ENCODE measurements at regions not wholly inside any gene's neighbourhood (a gene's known extent, or its start where the extent isn't known, plus 50 kb on each side); places are given as distances from the start of the nearest gene placed in this dataset.
A peak's percentile ranks its signal among the peaks of the same experiment; 100 is the strongest.
"Not testable (repeated sequence)": the region's sequence is repeated elsewhere in the genome, so short reads cannot be mapped to it uniquely, and the experiment has no call there.

DNA sequence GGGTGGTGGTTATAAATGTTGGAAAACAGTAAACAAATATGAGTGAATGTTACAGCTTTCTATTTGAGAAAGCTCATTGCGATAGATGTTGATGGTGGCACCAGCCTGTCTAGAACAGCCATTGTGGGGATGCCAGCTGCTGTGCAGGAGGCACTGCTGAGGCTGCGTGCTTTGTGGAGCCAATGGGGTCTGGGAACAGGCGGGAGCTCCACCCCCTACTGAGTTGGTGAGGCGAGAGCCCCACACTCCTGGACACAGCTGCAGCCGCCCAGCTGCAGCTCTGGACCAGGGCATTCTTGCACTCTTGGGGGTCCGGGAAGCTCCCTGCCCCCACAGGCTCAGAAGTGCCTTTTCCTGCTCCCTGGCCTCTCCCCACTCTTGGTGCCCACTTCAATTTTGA lies 1147.1 kb upstream of the LRRTM3 start:
- DNase-seq (ENCODE audit: low spot score): no peak

- no peak for DNase-seq (ENCODE audit: low spot score)
Measured at GRCh38 chr10:65779985-65780384, 1145.9 kb upstream of the LRRTM3 start.

DNA sequence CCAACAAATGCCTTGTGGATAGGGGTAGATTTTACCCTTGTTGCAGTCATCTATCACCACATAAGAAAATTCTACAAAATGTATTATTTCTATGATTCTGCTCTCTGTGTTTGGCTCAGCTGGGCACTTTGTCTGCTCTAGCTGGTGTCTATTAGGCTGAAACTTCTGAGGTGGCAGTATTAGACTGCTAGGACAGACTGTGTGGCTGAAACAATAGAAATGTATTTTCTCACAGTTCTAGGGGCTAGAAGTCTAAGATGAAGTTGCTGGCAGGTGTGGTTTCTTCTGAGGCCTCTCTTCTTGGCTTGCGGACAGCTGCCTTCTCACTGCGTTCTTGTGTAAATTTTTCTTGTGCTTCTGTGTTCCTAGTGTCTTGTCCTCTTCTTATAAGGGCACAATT lies 1139.6 kb upstream of the LRRTM3 start:
- no peak for DNase-seq (ENCODE audit: low spot score)

DNA sequence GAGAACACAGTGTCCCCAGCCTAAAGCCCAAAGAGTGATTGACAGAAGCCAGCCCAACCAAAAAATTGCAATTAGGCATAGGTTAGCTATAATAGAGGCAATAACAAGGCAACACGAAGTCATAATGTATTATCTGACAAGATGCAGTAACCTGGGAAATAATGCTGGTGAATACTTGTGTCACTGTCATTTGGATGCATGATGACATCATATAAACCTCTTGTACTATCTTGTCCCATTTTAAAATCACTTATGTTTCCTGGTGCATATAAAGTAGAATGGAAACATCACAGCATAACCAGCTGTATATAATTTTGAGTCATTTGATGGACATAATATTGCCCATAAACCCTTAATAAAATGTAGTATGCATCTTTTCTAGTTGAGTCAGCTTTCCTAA lies 1138.3 kb upstream of the LRRTM3 start:
- DNase-seq (ENCODE audit: low spot score): no peak

DNA sequence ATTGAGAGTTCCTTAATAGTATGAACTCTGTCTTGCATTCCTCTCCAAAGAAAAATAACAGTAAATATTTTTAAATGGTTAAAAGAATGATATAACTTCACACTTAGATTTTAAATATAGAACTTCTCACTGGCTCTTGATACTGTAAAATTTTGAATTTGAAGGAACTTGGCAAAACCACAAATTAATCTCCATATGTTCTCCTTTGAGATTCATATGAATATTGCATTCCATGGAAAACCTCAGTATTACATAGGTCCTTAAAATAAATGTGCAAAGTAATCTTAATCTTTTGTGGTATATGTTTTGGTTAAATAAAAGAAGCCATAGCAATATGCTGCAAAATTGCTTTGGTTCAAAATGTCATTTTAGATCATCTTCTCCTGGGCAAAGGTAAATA lies 1137.6 kb upstream of the LRRTM3 start:
- DNase-seq (ENCODE audit: low spot score): no peak

DNA sequence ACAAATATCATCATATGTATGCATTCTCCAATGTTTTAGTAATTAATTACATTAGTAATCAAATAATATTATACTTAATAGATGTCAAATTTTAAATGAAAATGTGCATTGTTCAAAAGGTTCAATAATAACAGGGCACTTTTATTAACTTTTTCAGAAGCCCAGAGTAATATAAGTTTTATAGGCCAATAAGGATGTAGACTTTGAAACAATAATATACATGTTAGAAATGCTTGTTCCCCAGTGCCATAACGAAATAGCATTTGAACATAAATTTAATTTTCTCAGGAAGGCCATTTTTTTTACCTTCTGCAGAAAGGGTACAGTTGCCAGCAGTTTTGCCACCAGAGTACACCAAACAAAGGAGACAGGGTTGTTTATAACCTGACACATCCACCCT lies 1133.9 kb upstream of the LRRTM3 start:
- no peak for DNase-seq (ENCODE audit: low spot score)

- DNase-seq (ENCODE audit: low spot score): peak; percentile 6
Measured at GRCh38 chr10:65793738-65794425, 1132.0 kb upstream of the LRRTM3 start.

DNA sequence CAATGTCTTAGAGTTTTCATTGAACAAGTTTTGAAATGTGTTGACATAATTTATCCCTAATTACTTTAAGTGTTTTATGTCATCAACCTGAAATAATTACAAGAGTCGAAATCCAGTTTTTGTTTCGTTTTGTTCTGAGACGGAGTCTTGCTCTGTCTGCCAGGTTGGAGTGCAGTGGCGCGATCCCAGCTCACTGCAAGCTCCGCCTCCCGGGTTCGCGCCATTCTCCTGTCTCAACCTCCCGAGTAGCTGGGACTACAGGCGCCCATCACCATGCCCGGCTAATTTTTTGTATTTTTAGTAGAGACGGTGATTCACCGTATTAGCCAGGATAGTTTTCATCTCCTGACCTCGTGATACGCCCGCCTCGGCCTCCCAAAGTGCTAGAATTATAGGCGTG lies 1131.0 kb upstream of the LRRTM3 start:
- not testable (repeated sequence) for DNase-seq (ENCODE audit: low spot score)

- DNase-seq (ENCODE audit: low spot score): no peak
Measured at GRCh38 chr10:65796472-65796871, 1129.4 kb upstream of the LRRTM3 start.

DNA sequence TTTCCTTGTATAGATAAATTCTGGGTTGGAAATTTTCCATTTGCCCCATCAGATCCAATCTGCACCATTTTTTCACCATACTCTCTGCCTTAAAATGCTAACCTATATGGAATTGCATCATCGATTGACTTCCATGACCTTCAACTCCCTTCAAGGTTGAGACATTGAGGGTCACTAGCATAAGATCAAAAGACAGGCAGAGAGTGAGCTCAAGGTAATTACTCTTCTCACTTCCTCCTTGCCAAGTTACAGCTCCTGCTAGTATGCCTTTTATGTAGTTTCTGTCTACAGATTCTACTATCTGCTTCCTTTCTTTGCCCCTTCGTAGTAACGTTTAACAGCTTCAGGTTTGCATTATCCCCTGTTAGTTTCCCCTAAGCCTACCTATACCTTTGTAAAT lies 1127.7 kb upstream of the LRRTM3 start:
- no peak for DNase-seq (ENCODE audit: low spot score)

DNA sequence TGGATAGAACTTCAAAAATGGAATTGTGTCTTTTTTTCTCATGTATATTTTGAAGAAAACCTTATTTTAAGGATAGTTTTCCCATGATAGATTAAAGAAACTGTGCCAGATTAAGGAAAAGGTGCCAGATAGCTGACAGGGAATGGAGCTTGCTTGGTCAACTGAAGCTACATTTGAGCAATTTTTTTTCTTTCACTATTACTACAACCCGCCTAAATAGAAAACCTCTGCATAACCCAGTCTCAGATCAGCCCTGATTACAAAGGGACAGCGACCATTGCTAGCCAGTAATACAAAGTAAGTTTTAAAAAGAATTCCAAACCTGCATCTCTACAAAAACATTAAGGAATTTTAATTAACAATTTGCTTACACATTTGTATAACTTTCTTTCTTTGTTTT lies 1123.4 kb upstream of the LRRTM3 start:
- no peak for DNase-seq (ENCODE audit: low spot score)

- no peak for DNase-seq (ENCODE audit: low spot score)
Measured at GRCh38 chr10:65805511-65805910, 1120.3 kb upstream of the LRRTM3 start.

GRCh38 chr10:65805993-65806392 lies 1119.8 kb upstream of the LRRTM3 start:
- DNase-seq (ENCODE audit: low spot score): peak; percentile 10

DNA sequence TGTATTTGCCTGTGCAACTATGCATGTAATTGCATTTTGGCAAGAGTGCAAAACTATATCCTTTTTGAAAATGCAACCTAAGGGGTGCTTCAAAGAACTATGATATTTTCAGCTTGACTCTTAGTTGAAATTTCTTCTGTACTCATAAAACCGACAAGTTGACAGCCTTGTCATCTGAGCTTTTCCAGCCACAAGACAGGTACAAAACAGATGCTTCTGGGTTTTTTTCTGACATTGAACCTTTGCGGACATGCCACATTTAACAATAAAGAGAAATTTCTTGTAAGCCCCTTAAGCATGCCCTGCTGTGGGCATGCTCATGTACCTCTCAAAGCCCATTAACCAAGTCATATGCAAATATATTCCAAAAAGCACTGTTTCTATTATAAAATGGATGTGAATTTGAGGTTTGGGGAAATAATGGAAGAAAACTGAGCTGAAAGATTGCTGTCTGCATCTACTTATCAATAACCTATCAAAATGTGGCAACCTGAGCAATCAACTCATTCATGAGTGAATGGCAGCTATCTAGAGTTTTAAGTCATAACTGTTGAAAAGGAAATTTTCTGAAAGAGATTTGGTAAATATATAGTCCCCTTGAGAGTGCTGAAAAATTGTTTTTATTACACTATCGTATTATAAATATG lies 1117.0 kb upstream of the LRRTM3 start:
- DNase-seq (ENCODE audit: low spot score): no peak

GRCh38 chr10:65811931-65812525 lies 1113.8 kb upstream of the LRRTM3 start:
- no peak for DNase-seq (ENCODE audit: low spot score)

DNA sequence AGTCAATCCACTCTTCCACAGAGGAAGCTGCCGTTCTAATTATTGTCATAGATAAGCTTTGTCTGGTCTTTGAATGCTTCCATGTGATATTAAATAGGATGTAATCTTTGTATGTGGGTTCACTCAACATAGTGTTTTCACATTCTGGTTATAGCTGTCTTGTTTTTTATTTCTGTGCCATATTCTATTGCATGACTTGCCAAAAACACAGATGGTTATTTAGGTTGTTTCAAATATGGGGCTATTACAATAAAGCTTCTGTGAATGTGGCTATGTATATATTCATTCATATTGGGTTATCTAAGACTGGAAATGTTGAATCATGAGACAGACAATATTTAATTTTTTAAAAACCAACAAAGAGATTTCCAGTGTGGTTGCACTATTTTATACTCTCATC lies 1109.3 kb upstream of the LRRTM3 start:
- no peak for DNase-seq (ENCODE audit: low spot score)

GRCh38 chr10:65818990-65819389 lies 1106.8 kb upstream of the LRRTM3 start:
- DNase-seq (ENCODE audit: low spot score): no peak

DNA sequence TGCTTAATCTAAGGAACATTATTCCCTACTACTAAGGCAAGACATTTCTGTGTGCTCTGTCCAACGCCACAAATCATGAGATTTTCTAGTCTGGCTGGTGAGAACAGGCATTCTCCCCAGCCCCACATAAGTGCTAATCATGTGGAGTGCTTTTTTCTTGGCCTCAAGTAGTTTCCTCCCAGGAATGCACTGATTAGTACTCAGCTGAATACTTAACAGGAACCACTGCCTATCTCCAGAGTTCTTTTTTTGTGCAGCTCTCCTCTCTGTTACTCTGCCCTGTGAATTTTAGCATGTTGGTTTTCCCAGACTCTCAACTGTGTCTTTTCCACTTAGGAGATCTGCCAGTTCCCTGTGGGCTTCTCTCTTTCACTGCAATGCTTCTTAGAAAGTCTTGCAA lies 1098.5 kb upstream of the LRRTM3 start:
- no peak for DNase-seq (ENCODE audit: low spot score)

DNA sequence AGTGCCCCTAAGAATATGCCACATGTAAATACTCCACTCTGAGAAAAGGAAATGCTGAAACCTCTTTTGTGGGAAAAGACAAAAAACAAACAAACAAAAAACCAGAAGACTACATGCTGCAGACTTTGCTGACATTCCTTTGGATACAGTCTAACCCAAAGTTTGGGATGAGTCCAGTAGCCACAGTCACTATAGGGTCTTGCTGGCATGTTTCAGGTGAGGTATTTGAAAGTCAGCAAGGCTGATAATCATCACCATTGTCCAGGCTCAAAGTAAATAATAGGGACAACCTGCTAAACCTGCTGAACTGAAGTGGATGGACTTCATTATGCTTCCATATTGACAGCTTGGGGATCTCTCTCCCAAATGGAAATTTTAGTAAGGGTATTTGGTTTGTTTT lies 1087.0 kb upstream of the LRRTM3 start:
- DNase-seq (ENCODE audit: low spot score): no peak

GRCh38 chr10:65843203-65843602 lies 1082.6 kb upstream of the LRRTM3 start:
- no peak for DNase-seq (ENCODE audit: low spot score)

- DNase-seq (ENCODE audit: low spot score): no peak
Measured at GRCh38 chr10:65845916-65846315, 1079.9 kb upstream of the LRRTM3 start.

- no peak for DNase-seq (ENCODE audit: low spot score)
Measured at GRCh38 chr10:65846541-65846940, 1079.3 kb upstream of the LRRTM3 start.

DNA sequence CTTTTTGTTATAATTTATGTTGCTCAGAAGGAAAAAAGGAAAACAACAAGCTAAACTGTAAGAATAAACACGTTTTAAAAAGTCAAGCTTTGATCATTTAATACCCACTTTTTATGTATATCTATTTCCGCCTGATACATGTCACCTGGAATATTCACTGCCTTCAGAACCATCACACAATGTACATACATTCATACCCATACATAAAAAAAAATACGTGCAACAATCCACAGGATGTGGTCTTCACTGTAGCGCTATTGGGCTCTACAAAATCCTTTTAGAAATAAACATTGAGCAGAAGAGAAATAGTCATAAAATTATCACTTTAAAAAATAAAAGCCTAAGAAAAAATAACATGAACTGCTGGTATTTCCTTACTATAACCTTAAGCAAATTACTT lies 1078.9 kb upstream of the LRRTM3 start:
- no peak for DNase-seq (ENCODE audit: low spot score)

Measured in A172 (cell line).